ENCODE measurements at regions not wholly inside any gene's neighbourhood (a gene's known extent, or its start where the extent isn't known, plus 50 kb on each side); places are given as distances from the start of the nearest gene placed in this dataset.

DNA sequence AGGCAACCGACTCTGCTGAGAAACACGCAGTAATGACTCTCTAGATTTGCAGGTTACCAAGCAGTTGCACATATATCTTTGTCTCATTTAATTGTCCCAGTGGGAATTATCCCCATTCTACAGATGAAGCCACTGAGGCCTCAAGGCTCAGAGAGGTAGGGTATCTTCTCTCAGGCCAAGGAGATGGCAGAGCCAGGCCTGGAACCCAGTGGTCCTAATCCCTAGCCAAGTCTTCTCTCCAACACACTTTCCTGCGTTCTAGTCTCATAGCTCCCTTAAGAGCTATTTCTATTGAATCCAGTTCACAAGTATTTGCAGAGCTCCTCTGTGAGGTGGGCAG is 181.3 kb upstream of the BCOR start:
- DNase-seq (ENCODE audit: low read depth in 2 of 2) = no peak

DNA sequence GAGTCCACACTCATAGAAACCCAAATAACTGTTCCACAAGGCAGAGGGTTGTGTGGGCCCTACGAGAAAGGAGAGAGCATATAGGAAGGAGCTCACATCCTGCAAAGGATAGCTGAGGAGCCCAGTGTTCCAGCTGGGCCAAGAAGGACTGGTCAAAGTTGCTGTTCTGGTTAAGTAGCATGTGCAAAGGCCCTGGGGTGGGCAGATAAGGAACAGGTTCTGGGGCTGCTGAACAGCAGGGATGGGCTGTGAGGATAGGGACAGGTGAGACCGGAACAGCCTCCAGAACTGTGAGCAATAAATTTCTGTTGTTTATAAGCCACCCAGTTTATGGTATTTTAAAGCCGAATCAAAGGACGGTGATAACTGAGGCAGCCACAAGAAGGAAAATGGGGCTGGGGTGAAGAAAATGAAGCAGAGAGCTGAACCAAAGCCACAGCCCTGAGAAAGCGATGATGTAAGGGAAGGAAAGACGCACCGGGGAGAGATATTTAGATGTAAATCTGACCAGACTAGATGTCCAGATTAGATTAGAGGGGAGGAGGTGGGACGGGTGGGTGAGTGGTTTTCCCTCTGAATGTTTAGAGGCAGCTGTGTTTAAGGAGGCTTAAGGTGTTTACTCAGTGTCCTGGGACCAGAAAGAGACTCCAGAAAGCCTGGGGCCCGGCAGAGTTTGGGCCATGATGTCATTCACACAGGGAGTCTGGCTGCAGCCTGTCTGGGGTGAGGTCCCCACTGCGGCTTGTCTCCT is 180.8 kb upstream of the BCOR start:
- no peak for DNase-seq (ENCODE audit: low read depth in 2 of 2)

DNA sequence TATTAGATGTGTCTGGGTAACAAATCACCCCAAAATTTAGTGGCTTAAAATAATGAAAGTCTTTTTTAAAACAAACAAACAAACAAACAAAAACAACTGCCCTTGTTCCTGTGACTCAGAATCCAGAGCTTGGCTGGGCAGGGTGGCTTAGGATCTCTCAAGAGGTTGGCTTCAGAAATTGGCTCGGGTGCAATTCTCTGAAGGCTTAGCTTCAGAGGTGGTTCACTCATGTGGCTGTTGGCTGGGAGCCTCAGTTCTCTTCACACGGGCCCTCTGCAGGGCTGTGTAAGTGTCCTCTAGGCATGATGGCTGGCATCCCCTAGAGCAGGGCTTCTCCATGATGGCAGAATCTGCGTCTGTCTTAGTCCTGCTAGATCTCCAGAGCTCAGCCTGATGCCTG is 179.9 kb upstream of the BCOR start:
- DNase-seq (ENCODE audit: low read depth in 2 of 2) = no peak

DNA sequence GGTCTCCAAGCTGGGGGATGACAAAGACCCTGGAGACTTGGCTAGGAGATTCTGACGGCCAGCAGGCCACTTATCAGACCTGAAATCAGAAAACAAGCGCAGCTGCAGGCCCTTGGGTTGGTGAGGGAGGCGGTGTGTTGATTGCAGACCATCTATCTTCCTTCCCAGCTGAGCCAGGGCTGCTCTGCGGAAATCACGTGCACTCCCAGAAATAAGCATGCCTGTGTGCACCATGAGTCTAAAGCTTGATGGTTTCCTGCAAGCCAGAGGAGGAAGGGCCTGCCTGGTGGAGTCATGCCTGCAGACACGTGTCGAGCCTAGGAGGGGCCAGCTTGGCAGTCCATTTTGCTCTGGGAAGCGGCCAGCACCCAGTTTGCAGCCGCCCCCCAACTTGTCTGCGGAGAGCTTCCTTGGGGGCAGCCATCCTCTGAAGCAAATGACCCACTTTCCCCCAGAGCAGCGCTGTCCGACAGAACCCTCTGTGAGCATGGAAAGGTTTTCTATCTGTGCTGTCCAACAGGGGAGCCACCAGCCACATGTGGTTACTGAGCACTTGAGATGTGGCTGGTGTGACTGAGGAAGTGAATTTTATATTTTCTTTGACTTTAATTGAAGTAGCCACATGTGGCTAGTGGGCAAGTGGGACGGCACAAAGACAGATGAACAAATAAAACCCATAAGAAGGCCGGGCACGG is 175.7 kb upstream of the BCOR start:
- DNase-seq (ENCODE audit: low read depth in 2 of 2) = no peak

DNA sequence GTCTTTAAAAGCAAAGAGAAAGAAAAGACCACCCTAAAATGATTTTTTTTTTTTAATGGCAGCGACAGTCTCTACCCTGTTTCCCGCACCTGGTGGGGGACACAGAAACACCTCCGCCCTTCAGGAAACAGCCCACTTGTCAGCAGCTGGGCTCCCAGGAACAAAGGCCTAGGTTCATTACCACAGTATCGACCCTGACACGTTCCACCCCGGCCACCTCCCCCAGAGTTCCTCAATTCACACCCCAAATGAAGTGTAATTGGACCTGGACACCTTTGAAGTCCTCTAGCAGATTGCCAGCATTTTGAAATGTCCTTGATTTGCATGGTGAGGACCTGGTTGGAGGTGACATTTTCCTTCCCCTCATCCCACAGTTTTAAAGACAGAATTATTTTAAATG is 175.0 kb upstream of the BCOR start:
- no peak for DNase-seq (ENCODE audit: low read depth in 2 of 2)

DNA sequence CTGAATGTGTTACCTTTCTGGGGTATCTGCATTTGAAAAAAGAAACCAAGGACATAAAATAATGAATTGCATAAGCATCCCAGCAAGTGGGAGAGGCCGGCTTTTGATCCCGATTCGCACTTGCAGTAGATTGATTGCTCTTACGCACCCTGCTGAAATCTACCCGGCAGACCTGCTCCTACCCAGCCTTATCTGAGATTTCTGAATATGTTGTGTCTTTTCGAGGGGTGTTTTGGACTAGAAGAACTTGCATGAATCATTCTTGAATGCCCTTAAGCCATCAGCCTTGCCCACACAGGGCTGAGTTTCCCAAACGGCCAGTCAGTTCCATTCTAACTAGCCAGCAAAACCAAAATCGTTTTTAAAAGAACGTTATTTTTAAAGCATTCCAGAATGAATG is 174.4 kb upstream of the BCOR start:
- no peak for DNase-seq (ENCODE audit: low read depth in 2 of 2)

DNA sequence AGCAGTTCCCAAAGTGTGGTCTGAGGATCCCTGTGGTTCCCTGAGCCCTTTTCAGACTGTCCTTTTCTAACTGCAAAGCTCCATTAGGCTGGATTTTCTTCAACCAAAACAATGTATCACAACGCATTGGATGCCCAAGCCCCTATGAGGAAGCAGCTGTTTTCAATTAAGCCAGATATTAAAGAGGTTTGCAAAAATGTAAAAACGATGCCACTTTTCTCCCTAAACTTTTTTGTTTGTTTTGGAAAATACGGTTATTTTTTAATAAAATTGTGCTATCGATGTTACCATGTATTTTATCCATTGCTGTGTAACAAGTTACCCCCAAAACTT is 170.4 kb upstream of the BCOR start:
- DNase-seq (ENCODE audit: low read depth in 2 of 2) = no peak

DNA sequence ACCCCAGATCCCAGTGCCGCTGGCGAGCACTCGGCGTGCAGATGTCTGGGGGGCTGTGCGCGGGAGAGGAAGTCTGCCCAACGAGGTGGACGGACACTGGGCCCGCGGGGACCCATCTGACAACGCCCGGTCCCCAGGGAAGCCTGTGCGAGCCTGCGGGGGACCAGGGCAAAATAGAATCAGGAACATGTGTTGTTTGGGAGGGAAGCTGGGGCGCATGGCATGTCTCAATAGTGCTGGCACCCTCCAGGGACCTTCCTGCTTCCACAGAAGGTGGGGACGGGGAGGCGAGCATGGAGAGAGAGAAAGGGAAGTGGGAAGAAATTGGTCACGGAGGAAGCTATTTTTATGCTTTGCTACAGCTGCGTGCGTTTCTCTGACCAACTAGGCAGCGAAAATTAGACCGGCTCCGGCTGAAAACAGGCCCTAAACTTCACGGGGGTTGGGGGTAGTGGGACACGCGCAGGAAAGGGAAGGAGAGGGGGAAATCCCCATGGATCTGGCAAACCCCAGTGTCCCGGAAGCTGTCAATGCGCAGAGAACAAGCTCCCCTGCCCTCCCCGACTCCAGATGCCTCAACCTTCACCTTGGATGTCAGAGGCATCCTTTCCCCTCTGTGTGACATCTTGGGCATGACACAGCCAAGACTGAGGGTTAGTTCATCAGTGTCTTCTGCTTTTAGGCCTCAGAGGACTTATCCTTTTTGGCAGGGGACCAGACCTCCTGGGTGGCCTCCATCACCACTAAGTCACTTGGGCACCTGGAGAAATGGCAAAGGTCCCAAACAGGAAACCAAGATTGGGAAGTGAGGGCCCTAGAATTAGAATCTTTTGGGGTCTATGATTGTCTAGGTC is 169.8 kb upstream of the BCOR start:
- no peak for DNase-seq (ENCODE audit: low read depth in 2 of 2)

DNA sequence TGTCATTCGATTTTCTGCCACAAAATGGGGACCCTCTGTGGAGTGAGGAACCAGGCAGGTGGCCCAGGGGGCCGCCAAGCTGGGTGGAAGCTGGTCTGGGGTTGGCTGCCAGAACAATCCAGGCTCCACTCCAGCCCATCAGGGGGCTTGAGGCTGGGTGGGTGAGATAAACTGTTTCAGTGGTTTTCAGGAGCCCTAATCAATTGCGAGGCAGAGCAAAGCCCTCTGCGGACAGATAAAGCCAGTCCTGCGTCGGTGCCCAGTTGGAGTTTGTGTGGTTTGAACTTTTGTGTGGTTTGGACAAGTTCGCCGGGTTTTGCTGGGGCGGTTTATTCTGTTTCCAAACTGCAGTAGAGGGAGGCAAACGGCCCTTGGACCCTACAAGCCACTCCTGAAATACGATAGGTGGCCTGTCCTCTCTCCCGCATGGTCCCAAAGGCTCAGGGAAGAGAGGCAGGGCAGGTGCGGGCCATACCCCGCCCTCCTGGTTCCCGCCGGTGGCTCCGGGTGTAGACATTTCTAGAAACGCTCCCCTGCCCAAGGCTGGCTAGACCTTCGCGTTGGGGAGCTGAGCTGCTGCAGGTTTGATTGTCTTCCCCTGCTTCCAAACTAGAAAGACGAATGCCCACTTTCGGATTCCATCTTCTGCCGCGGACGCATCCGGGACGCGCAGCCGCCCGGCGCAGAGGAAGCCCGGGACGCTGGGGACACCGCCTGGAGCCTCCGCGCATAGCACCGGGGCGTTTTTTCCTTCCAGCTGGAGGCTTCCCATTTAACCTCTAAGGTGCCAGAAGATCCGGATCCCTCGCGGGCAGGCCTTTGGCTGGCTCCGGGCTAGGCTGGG is 169.0 kb upstream of the BCOR start:
- peak; percentile 8 to 34 for DNase-seq (ENCODE audit: low read depth in 2 of 2)

DNA sequence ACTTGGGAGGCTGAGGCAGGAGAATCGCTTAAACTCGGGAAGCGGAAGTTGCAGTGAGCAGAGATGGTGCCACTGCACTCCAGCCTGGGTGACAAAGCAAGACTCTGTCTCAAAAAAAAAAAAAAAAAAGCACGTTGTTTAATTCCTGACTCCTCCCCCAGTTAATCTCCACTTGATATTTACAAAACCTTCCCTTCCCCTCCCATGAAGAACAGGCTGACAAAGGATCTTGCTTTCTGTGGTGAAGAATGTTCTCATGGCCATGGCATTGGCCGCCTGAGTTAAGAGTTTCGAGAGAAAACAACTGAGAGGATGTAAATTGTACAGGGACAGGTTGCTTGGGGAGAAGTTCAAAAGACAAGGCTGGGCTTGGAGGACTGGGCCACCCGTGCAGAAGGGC is 168.2 kb upstream of the BCOR start:
- DNase-seq (ENCODE audit: low read depth in 2 of 2) = no peak

DNA sequence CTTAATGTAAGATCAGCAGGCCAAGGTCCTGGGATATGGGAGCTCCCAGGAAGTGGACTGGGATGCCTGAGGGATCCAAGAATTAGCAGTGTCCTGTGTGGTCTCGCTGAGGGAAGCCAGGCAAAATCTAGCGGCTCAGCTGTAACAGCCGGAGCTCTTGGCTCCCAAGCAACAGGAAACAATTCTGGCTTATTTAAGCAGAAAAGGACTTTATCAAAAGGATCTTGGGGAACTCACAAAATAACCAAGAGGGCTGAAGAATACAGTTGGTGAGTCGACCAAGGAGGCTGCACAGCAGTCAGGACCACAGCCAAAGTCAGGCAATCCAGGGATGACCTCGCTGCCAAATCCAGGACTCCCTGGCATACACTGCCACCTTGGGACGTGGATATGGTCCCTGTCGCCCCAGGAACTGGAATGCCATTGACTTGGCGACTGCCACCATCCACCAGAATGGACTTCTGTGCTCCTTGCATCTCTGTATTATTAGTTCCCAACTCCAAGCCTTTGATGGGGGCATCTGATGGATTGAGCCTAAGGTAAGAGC is 165.3 kb upstream of the BCOR start:
- no peak for DNase-seq (ENCODE audit: low read depth in 2 of 2)

DNA sequence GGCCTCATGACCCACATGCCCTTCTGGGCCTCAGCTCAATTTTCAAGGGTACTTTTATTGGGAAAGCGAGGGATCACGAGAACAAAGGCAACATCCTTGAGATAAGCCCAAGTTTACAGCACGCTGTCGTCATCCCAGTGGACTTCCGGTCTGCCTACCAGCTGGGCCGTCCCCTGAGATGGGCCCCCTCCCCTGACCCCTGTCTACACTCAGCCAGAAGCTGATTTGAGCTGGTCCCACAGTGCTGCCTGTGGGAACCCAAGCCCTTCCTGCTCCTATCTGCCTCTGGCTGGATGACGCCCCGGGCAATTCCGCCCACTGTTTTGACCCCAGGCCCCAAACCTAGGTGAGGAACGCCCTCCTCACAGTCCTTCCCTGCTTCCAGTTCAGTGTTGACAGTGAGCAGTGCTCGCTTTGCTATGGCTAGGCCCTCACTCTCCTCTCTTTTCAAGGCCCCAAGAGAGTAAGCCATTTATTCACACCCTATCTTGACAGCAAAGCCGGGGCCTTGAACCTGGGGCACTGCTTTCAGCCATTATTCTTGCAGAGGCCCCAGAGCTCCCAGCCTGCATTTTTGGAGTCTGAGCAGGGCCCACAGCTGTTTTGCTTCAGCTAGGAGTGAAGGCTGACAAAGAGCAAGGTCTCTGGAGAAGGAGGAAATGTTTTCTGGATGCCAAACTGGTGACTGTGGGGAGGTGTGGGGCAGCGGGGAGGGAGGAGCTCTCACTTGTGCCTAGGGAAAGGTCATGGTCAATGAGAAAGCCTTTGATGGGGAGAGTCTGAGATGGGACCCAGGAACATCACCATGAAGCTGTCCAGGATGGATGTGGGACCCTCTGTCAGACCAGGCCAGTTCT is 164.6 kb upstream of the BCOR start:
- no peak for DNase-seq (ENCODE audit: low read depth in 2 of 2)

DNA sequence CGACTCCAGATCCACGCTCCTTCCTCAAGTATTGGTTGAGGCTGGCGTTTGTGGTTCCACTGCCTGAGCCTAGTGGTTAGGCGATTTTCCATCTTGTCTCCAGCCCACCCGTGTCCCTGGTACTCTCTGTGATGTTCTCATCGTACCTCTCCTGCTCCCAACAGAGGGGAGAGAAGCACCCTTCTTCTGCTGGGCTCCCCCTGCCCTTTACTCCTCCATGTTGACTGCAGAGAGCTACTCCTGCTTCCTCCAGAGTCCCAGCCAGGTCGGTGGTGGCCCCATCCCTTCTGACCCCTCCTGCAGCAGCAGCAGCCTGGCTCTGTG is 164.0 kb upstream of the BCOR start:
- DNase-seq (ENCODE audit: low read depth in 2 of 2) = no peak

DNA sequence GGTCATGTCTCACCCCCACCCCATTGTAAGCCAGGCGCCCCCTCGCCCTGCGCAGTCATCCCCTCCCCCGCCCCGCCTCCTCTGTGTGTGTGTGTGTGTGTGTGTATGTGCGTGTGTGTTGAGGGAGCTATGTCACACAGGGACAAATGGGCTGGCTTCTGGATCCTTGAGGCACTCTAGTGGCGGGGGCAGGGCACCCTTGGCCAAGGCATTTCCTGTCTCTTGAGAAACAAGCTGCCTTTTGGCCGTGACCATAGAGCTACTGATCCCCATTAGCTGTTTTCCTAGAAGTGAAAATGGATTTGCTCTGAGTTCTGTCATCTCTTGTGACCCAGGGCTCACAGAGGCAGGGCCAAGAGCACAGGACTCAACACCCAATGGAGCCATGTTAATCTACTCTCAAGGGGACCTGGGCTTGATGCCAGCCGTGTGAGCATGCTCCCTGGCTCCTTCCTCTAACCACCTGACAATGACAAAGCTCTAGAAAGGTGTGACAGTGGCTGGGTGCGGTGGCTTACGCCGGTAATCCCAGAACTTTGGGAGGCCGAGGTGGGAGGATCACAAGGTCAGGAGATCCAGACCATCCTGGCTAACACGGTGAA is 162.5 kb upstream of the BCOR start:
- no peak for DNase-seq (ENCODE audit: low read depth in 2 of 2)

DNA sequence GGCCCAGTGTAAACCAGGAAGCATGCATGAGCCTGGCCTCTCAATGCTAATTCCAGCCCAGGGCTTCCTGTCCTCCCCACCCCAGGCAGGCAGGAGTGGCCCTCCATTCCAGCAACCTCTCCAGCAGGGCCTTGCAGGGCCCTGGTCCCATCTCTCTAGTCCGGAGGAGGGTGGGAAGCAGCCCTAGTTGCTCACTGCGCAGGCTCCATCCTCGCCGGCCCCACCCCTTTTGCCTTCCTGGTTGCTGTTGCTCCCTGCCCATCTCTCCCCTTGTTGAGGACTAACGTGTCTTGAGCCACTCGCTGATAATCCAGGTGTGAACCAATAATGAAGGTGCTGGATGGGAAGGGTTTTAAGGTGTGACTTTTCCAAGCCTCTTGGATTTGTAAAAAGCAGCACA is 161.2 kb upstream of the BCOR start:
- DNase-seq (ENCODE audit: low read depth in 2 of 2) = no peak

DNA sequence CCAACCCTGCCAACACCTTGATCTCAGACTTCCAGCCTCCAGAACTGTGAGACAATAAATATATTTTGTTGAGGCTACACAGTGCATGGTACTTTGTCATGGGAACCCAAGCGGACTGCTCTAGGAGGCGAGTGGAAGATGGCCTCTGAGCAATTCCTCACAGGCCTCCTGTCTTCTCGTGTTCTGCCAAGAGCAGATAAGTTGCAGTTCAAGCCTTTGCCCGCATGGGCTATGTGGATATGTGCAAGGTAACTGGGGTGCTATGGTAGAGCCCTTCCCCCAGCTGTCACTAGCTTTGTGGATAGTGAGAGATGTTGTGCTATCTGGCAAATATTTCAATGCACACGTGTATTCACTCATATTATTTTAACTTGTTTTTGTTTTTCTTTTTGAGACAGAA is 156.0 kb upstream of the BCOR start:
- no peak for DNase-seq (ENCODE audit: low read depth in 2 of 2)

DNA sequence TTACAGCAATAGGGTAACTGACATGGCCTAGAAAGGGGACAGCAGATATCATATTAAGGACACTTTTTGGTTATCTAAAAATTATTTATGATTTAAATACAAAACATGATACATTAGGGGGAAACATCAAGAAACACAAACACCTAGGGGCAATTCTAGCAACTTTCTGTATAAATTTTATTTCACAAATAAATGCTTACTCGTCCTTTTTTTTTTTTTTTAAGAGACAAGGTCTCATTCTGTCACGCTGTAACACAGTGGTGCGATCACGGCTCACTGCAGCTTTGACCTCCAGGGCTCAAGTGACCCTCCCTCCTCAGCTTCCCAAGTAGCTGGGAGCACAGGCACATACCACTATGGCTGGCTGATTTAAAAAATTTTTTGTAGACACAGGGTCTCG is 151.8 kb upstream of the BCOR start:
- no peak for DNase-seq (ENCODE audit: low read depth in 2 of 2)

DNA sequence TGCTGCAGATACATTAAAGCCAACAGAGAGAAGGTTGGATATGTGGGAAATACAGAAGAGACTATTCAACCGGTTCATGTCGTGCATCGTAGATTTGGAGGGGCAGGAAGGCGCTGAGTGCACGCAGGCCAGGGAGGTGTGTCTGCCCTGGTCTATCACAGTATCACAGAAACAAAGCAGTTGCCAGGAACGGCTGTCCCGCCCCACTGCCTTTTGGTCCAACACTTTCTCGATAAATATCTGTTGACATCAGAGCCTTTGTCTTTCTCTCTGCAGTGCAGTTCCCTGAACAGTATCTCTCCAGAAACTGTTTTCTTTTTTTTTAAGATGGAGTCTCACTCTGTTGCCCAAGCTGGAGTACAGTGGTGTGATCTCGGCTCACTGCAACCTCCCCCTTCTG is 151.1 kb upstream of the BCOR start:
- no peak for DNase-seq (ENCODE audit: low read depth in 2 of 2)

DNA sequence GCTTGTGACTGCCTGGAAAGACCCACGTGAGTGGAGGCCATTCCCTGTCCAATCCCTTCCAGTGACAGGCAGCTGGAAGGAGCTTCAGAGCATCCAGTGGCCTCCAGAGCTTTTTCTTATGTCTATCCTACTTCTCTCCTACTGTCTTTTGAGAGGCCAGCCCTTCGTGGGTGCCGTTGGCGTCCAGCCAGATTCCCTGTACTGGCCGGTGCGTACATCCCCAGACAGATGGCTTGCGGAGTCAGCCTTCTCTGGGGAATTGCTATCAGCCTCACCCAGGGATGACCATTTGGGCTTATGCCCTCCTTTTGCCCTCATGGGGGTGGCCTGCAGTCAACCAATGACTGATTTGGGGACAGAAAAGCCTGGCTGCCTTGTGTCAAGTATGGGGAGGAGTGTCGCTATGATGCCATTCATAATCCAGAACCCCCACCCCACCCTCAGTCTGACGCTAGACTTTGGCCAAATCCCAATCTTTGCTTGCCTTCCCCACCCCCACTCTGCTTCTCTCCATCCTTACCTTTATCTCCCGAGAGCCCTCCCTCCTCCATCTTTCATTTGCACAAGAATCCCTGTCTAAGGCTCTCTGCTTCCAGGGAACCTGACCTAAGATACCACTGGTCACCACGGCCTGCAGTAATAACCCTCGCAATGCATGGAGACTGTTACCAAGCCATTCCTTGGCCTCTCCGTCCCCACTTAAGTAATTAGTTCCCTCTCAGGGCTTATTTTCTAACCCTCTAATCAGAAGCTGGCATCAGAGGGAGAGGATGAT is 150.3 kb upstream of the BCOR start:
- no peak for DNase-seq (ENCODE audit: low read depth in 2 of 2)

DNA sequence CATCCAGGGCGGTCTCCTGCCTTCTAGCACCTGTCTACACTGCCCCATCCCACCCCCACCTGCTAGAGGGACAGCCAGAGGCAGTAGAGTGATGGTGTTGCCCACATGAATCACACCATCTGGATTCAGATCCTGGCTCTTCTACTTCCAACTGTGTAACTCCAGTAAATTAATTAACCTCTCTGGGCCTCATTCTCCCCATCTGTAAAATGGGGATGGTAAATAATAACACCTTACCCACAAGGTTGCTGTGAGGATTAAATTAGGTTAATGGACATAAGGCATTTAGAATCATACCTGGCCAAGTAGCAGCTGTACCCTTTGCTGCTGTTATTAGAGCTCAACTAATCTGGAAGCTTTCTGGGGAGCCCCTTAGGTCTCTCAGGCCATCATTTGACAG is 149.6 kb upstream of the BCOR start:
- DNase-seq (ENCODE audit: low read depth in 2 of 2) = no peak
